Heart left ventricle (tissue), 13 donors: ENCODE measurements at regions not wholly inside any gene's neighbourhood (a gene's known extent, or its start where the extent isn't known, plus 50 kb on each side); places are given as distances from the start of the nearest gene placed in this dataset.

Source experiments
- CTCF ChIP-seq, 12 donors: fragments of 200-600 bp; sonication (generic) in 4 of 12; IDR thresholded peaks; one replicate each; pipeline versions ENCODE4 v1.5.0 to v1.8.0; 2018 to 2022; ENCODE audit warnings: antibody characterized with exemption in 12 of 12, mild to moderate bottlenecking in 5 of 12
- POLR2A ChIP-seq, 2 donors: fragments of 450-650 bp; IDR thresholded peaks; one replicate each; pipeline ENCODE4 v1.6.1; 2017; ENCODE audit warnings: antibody characterized with exemption in 2 of 2, mild to moderate bottlenecking in 2 of 2, moderate library complexity in 2 of 2
- donor health status: ischemic (EF 13 %, LVEDD 7.1; RV severe dilation, severe dysfunction).
- donor health status: DM: no; HTN: yes; CAD: no.
- donor health status: DM: no; HTN: no; CAD: no.
- donor health status: ischemic (EF 25% LVEDD 6.9; RV normal size, moderate dysfunction).
- donor health status: ischemic (EF 25% LVEDD 5.7; RV mildly dilated, moderate dysfunction).
- donor health status: ischemic (EF 35%, LVEDD 5.7; RV mildly dilated, moderate dysfunction).
- donor health status: nonischemic (EF 11% LVEDD 7.7; RV severe dilation, severe dysfunction).
- donor health status: DM: yes; HTN: yes; CAD: no.
- donor health status: PGD.
- donor health status: ischemic (EF 29% LVEDD 5.4; RV normal size, mild dysfunction).
- donor health status: nonischemic (EF 23%, LVEDD 6.1; RV moderate dilation, normal function).

GRCh38 chr12:94786906-94787305 lies 136.5 kb upstream of the TMCC3 start:
- TF ChIP-seq CTCF (IDR thresholded peaks at IDR 0.05) (no peak), POLR2A (IDR thresholded peaks at IDR 0.05) (no peak)
